Esophagus muscularis mucosa (tissue), 3 donors: ENCODE measurements at regions not wholly inside any gene's neighbourhood (a gene's known extent, or its start where the extent isn't known, plus 50 kb on each side); places are given as distances from the start of the nearest gene placed in this dataset.

ENCODE experiments used
- POLR2AphosphoS5 ChIP-seq, 2 donors: sonication (generic); formaldehyde crosslinking; IDR thresholded peaks; one replicate each; pipeline ENCODE4 v1.6.1; 2017; ENCODE audit warnings: antibody characterized with exemption in 2 of 2
- TF ChIP-seq, protein P1 (sequence below), 3 experiments: fragments of 200-600 bp in 2 of 3; fragments of 450-650 bp in 1 of 3; sonication (generic) in 2 of 3; IDR thresholded peaks; one replicate each; pipeline ENCODE4 v1.5.1; 2017 to 2019; ENCODE audit warnings: antibody characterized with exemption in 3 of 3, mild to moderate bottlenecking in 2 of 3, moderate library complexity in 1 of 3

DNA sequence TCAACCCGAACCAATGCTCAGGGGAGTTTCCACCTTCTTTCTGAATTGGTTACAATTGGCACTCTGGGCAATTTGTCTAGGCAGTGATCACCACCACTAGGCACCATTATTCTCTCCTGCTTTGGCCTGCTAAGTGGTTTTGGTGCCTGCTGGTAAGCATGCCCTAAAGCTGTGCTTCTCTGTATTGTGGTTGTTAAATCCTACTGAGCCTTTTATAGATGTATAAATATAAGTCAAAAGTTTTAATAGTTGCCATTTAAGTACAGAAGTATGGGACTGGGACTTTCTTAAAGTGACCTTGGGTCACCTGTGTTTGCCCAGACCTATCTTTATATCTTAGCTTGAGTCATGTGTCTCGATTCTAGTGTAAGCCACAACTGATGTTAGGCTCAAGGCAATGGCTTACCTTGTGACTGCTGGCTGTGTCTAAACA lies 475.9 kb downstream of the SLC16A7 start:
- TF ChIP-seq, protein P1, sequence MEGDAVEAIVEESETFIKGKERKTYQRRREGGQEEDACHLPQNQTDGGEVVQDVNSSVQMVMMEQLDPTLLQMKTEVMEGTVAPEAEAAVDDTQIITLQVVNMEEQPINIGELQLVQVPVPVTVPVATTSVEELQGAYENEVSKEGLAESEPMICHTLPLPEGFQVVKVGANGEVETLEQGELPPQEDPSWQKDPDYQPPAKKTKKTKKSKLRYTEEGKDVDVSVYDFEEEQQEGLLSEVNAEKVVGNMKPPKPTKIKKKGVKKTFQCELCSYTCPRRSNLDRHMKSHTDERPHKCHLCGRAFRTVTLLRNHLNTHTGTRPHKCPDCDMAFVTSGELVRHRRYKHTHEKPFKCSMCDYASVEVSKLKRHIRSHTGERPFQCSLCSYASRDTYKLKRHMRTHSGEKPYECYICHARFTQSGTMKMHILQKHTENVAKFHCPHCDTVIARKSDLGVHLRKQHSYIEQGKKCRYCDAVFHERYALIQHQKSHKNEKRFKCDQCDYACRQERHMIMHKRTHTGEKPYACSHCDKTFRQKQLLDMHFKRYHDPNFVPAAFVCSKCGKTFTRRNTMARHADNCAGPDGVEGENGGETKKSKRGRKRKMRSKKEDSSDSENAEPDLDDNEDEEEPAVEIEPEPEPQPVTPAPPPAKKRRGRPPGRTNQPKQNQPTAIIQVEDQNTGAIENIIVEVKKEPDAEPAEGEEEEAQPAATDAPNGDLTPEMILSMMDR (IDR thresholded peaks at IDR 0.05): no peak
- no peak for TF ChIP-seq POLR2AphosphoS5 (IDR thresholded peaks at IDR 0.05)
